ENCODE measurements at regions not wholly inside any gene's neighbourhood (a gene's known extent, or its start where the extent isn't known, plus 50 kb on each side); places are given as distances from the start of the nearest gene placed in this dataset.

- H3K36me3 ChIP-seq: no peaks in the 10 kb centered on the region
- no peak overlapping the region for H3K27ac ChIP-seq
- H3K4me1 ChIP-seq: no peaks in the 10 kb centered on the region
- no peaks in the 10 kb centered on the region for H3K9me3 ChIP-seq
- no peak for DNase-seq (ENCODE audit: low spot score in 2 of 2)
- intact Hi-C loops (cut with DNase I): no loop called here
- H3K4me3 ChIP-seq: no peak overlapping the region
- no peaks in the 10 kb centered on the region for H3K27me3 ChIP-seq
- TF ChIP-seq CTCF (IDR thresholded peaks at IDR 0.05): no peak
Observed at GRCh38 chr21:15273244-15273643, 208.4 kb upstream of the NRIP1 start.

GRCh38 chr21:15274701-15275485 is 210.1 kb upstream of the NRIP1 start:
- H3K9me3 ChIP-seq: no peaks in the 10 kb centered on the region
- DNase-seq (ENCODE audit: low spot score in 2 of 2): no peak
- no peaks in the 10 kb centered on the region for H3K4me1 ChIP-seq
- intact Hi-C loops (cut with DNase I): no loop called here
- H3K4me3 ChIP-seq: no peak overlapping the region
- TF ChIP-seq CTCF (IDR thresholded peaks at IDR 0.05): no peak
- no peaks in the 10 kb centered on the region for H3K36me3 ChIP-seq
- no peak overlapping the region for H3K27ac ChIP-seq
- no peaks in the 10 kb centered on the region for H3K27me3 ChIP-seq

DNA sequence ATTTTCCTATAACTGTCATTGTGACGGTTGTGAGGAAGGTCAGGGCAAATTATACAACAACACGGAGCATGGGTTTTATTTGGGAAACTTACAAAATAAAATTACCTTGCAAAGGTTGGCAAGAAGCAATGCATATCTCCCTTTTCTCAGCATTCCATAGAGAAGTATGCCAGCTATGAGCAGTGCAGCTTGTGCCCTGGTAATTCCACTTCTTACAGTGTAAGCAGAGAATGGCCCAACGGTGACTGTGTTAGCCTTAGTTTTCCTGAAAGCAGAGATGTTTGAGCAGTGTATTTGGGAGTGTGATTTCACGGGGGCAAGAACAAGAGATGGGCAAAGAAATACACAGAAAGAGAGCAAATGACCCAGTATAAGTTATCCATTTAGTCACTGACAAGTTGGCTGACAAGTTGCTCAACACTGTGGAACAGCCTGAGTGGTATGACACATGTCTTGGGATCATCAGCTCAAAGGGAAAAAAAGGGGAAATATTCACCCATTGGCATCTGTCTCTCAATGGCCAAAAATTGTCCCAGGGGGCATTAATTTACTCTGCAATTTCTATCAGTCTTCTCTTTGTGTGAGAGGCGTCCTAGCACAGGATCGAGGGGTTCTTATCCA is 210.9 kb upstream of the NRIP1 start:
- Histone ChIP-seq H3K27ac (no peak overlapping the region), H3K27me3 (no peaks in the 10 kb centered on the region), H3K4me3 (no peak overlapping the region), H3K4me1 (no peaks in the 10 kb centered on the region), H3K36me3 (no peaks in the 10 kb centered on the region), H3K9me3 (no peaks in the 10 kb centered on the region)
- no peak for TF ChIP-seq CTCF (IDR thresholded peaks at IDR 0.05)
- no peak for DNase-seq (ENCODE audit: low spot score in 2 of 2)
- intact Hi-C loops (cut with DNase I): no loop called here

DNA sequence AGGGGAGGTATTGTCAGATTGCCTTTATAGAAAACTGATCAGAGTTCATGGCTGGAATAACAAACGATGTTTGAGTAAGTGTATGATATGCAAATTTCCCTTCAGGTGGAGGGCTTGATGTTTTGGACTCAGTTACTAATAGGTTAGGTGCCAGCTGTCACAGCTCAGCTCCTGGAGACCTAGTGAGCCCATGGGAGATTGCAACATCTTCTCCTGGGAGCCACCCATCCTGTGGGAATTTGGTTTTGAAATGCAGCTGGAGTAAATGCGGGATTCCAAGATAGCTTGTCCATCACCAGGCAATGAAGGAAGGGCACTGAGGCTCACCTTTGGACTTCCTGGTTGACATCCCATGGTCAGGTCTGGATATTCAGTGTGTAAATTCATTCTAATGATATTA is 211.4 kb upstream of the NRIP1 start:
- intact Hi-C loops (cut with DNase I): no loop called here

GRCh38 chr21:15277466-15277865 is 212.7 kb upstream of the NRIP1 start:
- H3K27me3 ChIP-seq: no peaks in the 10 kb centered on the region
- no peak for DNase-seq (ENCODE audit: low spot score in 2 of 2)
- no peak for TF ChIP-seq CTCF (IDR thresholded peaks at IDR 0.05)
- intact Hi-C loops (cut with DNase I): no loop called here
- no peaks in the 10 kb centered on the region for H3K9me3 ChIP-seq
- no peak overlapping the region for H3K27ac ChIP-seq
- no peak overlapping the region for H3K4me3 ChIP-seq
- H3K36me3 ChIP-seq: no peaks in the 10 kb centered on the region
- H3K4me1 ChIP-seq: no peaks in the 10 kb centered on the region

More for the DNA sequence above, 211.4 kb upstream of the NRIP1 start:
- no peaks in the 10 kb centered on the region for H3K4me1 ChIP-seq
- H3K36me3 ChIP-seq: no peaks in the 10 kb centered on the region
- no peak for TF ChIP-seq CTCF (IDR thresholded peaks at IDR 0.05)
- no peaks in the 10 kb centered on the region for H3K27me3 ChIP-seq
- DNase-seq (ENCODE audit: low spot score in 2 of 2): no peak
- H3K4me3 ChIP-seq: no peak overlapping the region
- no peak overlapping the region for H3K27ac ChIP-seq
- H3K9me3 ChIP-seq: no peaks in the 10 kb centered on the region
